Stimulated activated CD8-positive, alpha-beta memory T cell treated with anti-CD3 and anti-CD28 coated beads, Interleukin-7, amount 100 ng/mL, for 48 hours (primary cell): ENCODE measurements at regions not wholly inside any gene's neighbourhood (a gene's known extent, or its start where the extent isn't known, plus 50 kb on each side); places are given as distances from the start of the nearest gene placed in this dataset.
"Not testable (repeated sequence)": the region's sequence is repeated elsewhere in the genome, so short reads cannot be mapped to it uniquely, and the experiment has no call there.

Experiments used
- DNase-seq, 2 donors: peaks; one replicate each; pipeline ENCODE4 v3.0.0-alpha.2; 2020; ENCODE audit warnings: low read depth in 1 of 2; ENCODE audit errors: extremely low read depth in 1 of 2

DNA sequence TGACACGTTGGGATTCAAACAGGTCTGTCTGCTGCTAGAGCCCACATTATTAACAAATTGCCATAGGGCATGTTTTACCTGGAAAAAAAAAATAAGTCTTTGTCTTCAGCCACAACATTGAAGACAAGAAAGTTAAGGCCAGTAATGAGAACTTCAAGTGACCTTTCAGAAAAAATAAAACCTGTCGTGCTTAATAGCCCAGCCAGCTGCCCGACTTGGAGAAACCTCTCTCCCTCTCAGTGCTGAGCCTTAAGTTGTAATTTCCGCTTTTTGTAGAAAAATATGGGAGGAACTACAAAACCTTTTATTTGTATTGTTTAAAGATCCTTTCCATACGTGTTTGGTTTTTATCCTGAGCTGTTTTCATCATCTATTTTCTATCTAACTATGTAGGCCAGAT, 454.3 kb upstream of the SLITRK6 start:
- DNase-seq: not testable (repeated sequence)

GRCh38 chr13:86255820-86256219, 456.6 kb upstream of the SLITRK6 start:
- not testable (repeated sequence) for DNase-seq

DNA sequence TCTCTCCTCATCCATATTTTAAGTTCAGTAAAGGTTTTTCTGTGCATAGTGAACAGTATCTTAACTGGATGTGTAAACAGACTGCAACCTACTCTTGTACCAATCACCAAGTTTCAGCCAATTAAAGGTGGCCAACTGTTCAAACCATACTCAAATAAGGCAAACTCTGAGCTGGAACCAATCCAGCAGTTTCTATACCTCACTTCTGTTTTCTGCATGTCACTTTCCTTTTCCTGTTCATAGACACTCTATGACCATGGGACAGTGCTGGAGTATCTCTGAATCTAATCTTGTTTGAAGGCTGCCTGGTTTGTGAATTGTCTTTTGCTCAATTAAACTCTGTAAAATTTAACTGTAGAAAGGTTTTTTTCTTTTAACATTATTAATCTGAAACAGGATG, 470.3 kb upstream of the SLITRK6 start:
- no peak for DNase-seq

- DNase-seq: no peak
These were observed 483.2 kb upstream of the SLITRK6 start for GRCh38 chr13:86282442-86282841.

DNA sequence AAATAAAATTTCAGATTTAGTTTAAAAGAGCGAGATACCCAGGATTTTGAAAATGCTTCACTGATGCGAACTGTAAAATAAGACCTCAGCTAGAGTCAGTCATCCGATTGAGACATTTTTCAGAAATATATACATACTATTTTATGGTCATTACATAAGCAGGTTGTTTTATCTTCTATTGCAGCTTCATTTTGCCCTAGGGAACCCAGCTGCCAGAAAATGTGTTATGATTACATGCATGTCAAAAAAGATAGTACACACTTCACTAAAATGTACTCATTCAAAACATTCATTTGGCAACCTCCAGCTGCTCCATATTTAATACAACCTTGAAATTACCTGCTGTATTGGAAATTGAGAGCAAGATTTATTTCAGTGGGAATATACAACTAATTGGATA, 483.8 kb upstream of the SLITRK6 start:
- DNase-seq: no peak

DNA sequence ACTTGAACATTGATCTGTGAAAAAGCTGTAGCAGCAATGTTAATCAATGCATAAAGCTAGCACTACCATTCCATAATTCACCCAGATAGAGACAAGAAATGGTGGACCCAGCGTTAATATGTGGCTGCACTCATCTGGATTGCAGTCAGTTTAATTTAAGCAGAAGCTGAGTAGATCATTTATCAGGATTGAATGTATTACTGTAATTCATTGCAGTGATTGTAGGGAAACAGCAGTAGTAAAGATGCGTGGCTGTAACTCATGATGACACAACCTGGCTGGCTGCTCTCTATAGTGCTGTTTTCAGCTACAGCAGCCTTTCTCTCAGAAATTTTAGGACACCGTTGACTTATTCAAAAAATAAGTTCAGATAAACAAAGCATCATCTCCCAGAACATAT, 499.5 kb upstream of the SLITRK6 start:
- DNase-seq: no peak

- no peak for DNase-seq
These were observed 499.9 kb upstream of the SLITRK6 start for GRCh38 chr13:86299128-86299527.

DNA sequence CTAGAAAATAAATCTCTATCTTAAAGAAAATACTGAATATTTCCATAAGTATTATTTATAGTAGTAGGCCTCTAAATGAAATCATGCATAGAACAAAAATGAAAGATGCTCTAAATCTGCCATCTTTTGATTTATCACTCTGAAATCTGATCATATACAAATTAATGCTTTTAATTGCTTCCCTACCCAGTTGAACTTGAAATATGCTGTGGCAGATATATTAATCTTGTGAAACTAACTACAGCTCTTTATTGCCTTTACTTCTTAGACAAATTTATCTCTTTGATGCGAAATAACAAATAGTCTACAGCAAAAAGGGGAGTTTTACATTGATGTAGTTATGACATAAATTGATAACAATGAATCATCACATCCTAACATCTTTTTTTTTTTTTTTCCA, 510.7 kb upstream of the SLITRK6 start:
- no peak for DNase-seq

DNA sequence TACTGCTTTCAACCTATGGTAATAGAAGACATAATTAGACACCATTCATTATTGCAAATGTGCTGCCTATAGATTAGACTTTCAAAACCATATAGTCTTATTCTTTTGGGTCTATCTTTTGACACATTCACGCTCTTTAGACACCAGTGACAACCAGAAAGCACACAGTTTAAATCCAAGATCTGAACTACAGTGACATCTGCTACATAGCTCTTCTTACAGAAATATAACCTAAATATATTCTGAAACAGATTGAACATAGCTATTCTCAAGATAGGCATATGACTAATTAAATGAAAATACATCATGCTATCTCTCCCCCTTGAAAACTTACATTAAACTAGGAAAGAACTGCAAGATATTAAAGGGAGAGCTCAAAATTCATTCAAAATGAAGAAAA, 514.2 kb upstream of the SLITRK6 start:
- DNase-seq: no peak

GRCh38 chr13:86318450-86318849, 519.2 kb upstream of the SLITRK6 start:
- no peak for DNase-seq

DNA sequence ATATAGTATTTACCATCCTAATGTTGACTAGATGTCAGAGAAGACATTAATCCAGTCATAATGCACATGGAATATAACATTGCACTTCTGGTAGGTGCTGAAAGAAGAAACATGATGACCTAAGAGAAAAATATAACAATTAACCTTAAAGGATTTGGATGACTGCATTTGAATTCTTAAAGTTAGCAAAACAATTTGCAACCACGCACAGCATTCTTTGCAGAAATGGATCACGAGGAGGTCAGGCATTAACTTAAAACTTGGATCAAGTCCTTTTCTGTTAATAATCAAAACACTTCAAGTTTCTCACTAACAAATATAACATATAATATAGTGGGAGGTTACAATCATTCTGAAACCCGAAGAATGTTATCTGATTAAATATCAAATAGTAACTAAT, 525.0 kb upstream of the SLITRK6 start:
- DNase-seq: no peak

DNA sequence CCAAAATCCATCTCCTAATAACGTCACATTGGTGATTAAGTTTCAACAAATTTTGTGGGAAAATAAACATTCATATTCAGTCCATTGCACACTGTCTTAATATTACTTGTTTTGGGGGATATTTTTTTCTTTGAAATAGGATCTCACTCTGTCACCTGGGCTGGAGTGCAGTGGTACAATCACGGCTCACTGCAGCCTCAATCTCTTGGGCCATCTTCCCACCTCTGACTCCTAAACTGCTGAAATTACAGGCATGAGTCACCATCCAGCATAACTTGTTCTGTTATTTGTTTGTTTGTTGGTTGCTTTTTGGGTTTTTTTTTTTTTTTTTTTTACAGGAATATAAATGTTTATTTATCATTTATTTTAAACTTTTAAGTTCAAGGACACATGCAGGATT, 556.1 kb upstream of the SLITRK6 start:
- DNase-seq: no peak

DNA sequence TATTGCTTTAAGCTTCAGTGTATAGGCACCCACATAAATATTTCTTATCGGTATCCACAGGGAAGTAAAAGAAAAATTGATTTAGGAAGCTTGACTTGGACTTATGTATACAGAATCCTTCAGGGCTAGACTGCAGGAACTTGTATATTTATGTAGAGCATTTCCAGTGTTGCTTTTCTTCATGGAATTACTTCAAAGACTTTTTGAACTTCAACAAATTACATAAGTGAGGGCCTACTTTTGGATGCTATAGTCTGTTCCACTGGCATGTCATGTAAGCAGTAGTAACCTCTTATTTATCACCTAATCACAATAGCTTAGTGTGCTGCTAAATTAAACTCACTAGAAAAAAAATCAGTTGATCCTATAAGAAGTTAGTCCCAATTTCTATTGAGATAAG, 557.9 kb upstream of the SLITRK6 start:
- DNase-seq: no peak

- not testable (repeated sequence) for DNase-seq
These were observed 564.5 kb upstream of the SLITRK6 start for GRCh38 chr13:86363749-86364148.

GRCh38 chr13:86368924-86369323, 569.7 kb upstream of the SLITRK6 start:
- no peak for DNase-seq

DNA sequence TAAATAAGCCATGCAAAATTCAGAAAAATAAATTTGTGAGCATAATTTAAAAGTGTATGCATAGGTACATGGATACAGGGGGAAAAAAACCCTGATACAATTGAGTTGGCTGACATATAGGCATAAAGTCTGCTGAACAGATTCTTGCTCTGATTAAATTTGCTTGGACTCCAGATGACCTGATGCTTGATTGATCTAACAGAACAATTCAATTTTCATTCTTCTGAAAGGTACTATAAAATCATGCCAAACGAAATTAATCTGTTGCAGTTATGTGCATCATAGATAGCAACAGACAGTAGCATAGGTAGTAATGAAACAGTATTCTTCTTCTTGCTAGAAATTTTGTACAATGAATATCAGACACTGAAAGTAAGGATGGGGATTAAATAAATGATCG, 578.2 kb upstream of the SLITRK6 start:
- no peak for DNase-seq

DNA sequence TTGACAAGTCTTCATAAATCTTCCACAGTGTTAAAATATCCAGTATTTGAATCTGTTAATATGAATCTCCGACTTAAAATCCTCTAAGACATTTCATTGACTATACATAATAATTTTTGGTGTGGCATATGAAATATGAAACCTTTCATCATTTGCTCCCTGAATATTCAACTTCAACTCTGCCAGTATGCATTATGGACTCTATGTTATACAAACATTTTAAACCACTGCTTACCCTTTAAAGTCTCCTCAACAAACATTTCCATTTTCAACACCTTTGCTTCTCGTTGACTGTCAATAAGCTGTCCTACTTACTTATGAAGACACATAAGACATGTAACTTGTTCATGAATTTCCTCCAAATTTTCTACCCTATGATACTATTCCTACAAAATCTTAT, 579.4 kb upstream of the SLITRK6 start:
- DNase-seq: no peak

DNA sequence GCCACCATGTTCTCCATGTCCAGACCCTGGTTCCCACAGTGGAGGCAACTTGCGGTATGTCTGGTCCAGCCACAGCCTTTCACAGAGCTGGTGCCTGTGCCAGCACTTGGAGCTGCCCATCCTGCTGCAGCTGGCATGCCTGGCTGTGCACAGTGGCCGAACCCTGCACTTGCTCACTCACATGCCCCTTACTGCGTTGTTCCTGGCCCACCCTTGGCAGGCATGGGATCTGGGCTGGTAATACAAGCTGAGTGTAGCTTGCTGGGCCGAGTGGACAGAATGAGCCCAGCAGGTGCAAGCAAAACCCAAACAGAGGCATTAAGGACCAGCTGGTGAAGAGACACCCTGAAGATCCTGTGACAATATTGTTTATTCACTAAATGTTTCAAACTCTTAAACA, 583.9 kb upstream of the SLITRK6 start:
- DNase-seq: no peak

DNA sequence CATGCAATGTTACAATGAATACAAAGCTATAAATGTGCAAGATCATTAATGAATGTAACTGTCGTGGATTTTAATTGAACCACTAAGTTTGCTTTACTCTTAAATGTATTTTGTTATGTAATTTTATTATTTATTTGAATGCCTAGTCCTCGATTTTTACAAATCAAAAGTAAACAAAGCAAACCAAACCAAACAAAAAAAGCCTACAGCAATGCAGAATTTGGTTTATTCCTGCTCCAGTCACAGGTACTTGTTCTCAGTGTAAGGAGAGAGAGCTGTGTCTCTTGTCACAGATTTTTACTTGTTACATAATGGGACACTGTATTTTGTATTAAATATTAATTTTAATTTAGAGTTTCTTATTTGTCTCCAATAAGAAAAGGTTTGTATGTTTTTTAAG, 584.3 kb upstream of the SLITRK6 start:
- no peak for DNase-seq

DNA sequence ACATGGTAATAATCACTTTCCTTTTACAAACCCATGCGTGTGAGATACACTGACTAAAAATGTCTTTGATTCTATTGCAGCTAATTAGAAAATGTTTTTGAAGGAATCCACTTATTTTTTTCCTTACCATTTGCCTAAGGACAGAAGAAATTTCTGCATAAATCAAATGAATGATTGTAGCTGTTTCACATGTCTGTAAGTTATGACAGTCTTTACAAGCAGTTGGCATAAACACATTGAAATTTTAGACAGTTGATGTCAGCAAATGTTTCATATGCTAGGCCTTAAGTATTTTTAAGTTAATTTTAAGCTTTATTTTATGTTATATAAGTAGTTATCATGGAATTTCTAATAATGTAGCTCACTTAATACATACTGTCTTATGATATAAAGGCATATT, 598.4 kb upstream of the SLITRK6 start:
- DNase-seq: no peak

DNA sequence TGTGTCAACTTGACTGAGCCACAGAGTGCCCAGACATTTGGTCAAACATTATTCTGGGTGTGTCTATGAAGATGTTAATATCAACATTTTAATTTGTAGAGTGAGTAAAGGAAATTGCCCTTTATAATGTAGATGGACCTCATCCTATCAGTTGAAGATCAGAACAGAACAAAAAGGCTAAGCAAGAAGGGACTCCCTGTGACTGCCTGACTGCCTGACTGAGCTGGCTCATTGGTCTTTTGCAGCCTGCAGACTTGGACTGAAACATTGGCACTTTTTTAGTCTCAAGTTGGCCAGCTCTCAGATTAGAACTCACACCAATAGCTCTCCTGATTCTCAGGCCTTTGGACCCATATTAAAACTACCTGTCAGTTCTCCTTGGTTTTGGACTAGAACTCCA, 600.4 kb upstream of the SLITRK6 start:
- no peak for DNase-seq

DNA sequence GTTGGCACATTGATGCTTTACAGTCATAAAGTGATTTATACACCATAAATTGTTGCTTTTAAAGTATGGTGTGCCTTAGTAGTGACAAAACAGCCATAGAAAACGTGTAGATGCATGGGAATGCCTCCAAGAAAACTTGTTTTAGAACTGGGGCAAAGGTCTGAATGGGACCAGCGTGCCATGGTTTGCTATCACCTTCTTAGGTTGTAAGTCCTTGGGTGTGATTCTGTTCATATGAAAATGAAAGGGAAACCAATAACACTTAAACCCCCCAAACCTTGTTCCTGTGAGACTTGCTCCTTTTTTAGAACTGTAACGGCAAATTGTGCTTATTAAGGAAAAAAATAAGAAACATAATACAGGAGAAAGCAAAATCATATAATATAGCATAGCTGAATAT, 603.3 kb upstream of the SLITRK6 start:
- DNase-seq: no peak

DNA sequence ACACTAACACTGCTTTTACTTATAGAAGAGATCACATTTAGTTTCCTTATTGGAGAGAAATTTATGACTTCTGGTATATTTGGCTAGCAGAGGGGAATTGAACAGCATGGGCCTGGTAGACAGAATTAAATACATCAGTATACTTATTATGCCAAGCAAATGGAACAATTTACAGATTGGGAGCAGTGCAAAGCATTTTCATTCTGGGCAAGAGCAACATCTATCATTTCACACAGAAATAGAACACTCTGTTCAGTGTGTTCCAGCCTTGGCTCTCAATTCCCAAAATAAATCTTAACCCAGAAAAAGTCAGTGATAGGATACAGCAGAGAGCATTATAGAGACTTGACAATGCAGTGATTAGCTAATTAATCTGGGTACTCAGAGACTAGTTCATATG, 604.0 kb upstream of the SLITRK6 start:
- DNase-seq: no peak
